GM19438 (cell line): ENCODE measurements at regions not wholly inside any gene's neighbourhood (a gene's known extent, or its start where the extent isn't known, plus 50 kb on each side); places are given as distances from the start of the nearest gene placed in this dataset.
"Not testable (repeated sequence)": the region's sequence is repeated elsewhere in the genome, so short reads cannot be mapped to it uniquely, and the experiment has no call there.

Source experiments
- ATAC-seq: cut with Tn5 transposase; IDR thresholded peaks from one replicate; pipeline ENCODE4 v1.9.1; 2021; ENCODE audit warnings: low read depth; ENCODE audit not compliant: unreplicated experiment

DNA sequence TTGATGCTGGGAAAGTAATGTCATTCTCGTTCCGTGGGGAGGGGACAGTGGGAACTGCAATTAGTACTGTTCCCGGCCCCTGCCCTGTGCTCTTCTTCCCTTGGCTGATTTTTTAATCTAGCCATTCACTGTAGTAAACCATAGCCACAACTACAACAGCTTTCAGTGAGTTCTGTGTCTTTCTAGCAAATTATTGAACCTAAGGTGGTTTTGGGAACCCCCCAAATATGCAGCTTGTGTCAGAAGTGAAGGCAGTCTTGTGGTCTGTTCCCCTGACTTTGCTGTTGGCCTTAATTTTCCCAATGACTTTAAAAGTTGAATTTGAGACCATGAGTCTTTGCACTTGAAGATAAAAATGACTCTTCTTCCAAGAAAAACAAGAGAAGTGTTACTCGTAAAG, 114.3 kb upstream of the ETV6 start:
- no peak for ATAC-seq

DNA sequence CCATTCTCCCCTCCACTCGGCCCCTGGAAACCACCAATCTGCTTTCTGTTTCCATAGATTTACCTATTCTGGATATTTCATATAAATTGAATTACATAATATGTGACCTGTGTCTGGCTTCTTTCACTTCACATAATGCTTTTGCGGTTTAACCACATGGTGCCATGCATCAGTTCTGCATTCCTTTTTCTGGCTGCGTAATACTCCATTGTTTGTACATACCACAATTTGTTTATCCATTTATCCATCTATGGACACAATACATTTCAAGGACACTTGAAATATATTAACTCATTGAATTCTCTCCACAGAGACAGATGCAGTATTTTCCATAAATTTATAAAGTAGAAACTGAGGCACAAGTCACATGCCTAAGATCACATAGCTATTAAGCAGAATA, 110.3 kb upstream of the ETV6 start:
- ATAC-seq = no peak

DNA sequence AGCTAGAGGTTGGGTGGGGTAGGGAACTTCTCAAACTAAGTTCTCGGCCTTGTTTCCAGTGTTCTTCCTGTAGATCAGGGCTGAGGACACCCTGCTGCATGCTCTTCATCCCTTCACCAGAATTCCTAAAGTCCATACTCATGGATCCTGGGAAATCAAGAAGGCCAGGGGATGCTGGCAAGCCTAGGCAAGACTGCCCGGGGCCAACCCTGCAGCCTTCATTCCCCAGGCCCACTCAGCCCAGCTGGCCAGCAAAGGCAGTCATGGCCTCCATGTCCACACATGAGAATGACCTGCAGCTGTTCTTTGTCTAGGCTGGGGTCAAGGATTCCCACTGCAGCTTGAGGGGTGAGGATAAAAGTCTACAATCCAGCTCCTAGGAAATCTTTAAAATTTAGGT, 109.3 kb upstream of the ETV6 start:
- ATAC-seq = no peak

DNA sequence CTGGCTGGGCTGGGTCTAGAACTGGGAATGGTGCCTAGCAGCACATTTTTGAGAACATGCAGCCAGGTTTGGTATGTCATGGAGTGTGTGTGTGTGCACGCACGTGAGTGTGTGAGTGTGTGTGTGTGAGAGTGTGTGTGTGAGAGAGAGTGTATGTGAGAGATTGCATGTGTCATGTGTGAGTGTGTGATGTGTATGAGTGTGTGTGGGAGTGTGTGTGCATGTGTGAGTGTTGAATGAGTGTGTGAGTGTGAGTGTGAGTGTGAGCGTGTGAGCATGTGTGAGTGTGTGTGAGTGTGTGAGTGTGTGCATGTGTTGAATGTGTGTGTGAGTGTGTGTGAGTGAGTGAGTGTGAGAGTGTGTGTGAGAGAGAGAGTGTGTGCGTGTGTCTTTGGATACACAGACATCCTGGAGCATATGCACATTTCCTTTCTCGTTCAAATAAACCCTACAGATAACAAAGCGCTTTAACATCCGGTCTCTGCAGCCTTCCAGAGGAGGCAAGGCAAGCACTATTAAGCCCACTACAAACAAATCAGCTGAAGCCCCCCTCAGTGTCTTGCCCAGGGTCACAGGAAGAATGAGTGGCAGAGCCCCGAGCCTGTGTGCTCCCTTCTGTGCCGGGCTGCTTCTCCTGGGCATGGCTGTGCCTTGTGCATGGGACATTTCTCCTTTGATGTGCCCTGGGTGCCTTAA, 108.7 kb upstream of the ETV6 start:
- no peak for ATAC-seq

DNA sequence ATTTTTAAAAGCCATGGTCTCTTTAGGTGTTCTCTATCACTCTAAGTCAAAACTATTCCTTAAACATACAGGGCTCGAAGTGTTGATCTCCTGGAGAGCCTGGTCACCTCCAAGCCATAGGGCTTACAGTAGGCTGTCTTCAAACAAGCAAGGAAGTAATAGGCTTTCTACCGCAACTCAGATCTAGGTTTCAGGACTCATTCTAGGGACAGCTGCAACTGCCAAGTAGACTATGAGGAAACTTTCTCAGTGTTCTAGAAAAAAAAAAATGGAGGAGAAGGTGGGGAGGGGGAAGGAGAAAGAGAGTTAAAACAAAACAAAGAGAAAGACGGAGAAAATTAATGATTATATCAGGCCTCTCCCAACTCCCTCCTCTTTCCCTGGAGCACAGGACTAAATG, 106.9 kb upstream of the ETV6 start:
- no peak for ATAC-seq

DNA sequence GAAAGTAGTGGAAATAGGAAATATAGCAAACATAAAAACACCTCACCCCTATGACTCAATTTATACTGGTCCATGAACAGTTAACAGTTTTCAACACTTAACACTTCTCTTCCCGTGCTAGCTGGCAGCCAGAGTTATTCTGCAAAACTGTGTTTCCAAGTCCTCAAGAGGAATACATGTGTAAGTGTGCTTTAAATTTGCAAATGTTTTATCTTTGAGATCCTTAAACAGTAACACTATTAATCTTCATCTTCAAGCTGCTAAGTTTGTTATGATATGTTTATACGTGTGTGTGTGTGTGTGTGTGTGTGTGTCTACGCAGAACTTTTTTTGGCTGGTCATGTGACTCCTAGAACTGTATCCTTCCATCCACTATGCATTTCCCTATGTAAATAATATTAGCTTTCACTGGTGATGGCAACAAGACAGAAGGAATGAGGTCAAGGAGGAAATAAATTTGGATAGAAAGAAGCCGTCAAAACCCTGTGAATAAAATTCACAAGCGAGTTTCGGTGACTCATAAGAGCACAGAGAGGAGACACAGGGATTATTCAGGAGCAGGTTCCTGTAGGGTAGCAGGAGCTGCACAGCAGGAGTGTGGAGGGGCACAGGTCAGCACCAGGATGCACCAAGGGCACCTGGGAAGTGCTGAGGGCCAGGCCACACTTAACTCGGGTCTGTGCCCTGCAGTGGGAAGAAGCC, 105.9 kb upstream of the ETV6 start:
- no peak for ATAC-seq

DNA sequence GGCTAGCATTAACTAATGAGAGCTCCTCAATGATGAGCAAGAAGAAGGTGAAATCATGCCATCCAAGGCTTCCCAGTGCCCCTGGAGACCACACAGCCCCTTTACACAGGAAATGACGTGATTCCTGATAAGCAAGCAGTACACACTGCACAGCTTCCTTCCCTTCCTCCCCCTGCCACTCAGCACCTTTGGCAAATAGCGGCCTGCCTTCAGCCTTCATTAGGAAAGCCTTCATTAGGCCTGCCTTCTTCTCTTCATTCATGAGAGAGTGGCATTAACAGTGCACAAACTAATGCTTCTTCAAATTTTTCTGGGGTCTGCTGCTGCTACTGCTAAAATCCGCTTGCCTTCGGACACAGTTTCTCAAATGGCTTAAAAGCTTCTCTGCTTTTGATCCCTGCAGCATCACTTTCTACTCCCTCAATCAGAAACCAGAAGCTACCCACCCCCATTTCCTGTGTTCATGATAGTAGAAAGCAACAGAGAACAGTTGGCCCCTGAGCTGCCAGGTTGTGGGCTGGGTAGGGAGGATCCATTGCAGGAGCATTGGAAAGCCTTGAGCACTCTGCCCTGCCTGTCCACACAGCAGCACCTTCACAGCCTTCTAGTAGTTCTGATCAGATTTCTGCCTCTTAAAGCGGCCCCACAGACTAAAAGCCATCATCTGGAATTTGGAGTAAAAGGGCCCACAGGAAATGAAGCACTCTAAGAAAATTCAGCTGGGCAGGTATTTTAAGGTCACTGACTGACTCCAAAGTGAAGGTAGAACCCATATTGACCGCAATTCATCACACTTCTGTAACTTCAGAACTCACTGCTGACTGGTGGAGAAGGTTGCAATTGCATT, 103.8 kb upstream of the ETV6 start:
- ATAC-seq = peak; percentile 77

DNA sequence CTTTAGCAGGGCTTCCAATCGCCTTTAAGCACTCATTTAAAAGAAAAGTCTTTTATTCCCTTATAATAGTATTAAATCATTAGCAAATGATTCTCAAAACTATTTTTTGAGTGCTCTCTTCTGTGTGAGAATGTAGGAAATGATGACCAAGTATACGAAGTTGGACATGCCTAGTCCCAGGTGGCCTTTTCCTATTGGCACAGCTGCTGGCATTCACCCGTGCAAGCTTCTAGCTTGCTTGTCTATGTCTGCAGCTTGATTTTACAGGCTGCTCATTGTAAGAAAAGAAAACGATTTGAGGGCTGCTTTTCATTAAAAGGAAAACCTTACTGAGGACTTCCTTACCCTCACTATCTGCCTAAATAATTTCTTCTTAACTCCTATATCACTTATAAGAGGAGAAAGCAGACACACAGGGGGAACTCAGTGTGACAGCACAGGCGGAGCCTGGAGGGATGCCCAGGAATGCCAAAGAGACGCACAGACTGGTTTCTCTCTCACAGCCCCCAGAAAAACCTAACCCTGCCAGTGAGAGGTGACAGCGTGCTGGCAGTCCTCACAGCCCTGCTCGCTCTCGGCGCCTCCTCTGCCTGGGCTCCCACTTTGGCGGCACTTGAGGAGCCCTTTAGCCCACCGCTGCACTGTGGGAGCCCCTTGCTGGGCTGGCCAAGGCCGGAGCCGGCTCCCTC, 102.7 kb upstream of the ETV6 start:
- ATAC-seq = not testable (repeated sequence)

DNA sequence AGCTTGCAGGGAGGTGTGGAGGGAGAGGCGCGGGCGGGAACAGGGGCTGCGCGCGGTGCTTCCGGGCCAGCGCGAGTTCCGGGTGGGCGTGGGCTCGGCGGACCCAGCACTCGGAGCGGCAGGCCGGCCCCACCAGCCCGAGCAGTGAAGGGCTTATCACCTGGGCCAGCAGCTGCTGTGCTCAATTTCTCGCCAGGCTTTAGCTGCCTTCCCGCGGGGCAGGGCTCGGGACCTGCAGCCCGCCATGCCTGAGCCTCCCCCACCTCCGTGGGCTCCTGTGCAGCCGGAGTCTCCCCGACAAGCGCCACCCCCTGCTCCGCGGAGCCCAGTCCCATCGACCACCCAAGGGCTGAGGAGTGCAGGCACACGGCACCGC, 102.2 kb upstream of the ETV6 start:
- not testable (repeated sequence) for ATAC-seq

DNA sequence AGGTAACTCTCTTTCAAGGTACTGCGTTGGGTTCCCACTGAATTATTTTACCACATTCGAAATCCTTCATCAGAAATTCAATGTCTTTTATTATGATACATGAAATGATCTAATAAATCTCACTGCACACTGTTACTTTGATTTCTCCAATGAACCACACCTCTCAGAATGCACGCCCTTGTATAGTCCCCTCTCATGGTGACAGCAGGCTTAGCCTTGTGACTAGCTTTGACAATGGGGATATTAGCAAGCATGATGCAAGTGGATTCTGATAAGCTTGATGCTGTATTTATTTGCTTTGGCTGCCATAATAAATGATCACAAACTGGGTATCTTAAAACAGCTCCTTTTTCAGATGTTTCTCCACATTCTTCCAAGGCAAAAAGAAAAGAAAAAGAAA, 100.4 kb upstream of the ETV6 start:
- ATAC-seq = no peak

DNA sequence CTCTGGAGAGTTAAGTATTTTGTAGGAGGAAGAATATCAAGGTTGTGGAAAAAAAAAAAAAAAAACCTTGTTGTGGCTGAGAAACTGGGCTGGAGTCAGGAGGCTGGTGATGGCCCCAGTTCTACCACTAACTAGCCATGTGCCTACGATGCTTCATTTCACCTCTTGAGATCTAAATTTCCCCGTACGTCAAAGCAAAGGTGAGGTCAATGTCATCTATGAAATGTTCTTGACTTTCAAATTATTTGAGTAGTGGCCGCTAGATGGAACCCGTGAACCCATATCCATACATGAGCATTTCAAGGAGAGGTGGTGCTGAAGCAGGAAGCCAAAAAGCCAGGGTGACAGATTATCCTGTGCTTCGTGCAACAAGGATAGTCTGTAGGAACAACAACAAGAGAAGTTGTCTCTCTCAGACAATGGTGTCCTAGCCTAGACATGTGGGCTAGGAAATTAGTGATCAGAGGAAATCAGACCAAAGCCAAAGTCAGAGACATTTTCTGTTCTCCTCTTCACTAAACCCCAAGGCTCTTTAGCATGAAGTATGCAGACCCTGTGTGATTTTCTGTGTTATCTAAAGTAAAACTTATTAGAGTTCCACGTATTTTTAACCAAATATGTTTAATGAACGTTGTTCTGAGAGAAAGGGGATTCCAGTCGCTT, 95.5 kb upstream of the ETV6 start:
- peak; percentile 68 for ATAC-seq

DNA sequence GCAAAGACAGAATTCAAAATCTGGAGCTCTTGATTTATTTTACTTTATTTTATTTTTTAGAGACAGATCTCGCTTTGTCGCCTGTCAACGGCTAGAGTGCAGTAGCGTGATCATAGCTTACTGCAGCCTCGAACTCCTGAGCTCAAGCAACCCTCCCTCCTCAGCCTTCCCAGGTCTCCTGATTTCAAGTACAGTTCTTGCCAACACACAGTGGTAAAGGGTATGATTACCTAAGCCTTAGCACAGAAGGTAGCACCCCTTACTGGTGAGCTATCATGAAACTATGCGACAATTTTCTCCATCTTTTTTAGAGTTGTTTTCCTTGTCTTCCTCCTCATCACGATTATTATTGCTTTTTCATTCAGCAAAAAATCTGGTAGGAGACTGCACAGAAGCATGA, 94.3 kb upstream of the ETV6 start:
- no peak for ATAC-seq

DNA sequence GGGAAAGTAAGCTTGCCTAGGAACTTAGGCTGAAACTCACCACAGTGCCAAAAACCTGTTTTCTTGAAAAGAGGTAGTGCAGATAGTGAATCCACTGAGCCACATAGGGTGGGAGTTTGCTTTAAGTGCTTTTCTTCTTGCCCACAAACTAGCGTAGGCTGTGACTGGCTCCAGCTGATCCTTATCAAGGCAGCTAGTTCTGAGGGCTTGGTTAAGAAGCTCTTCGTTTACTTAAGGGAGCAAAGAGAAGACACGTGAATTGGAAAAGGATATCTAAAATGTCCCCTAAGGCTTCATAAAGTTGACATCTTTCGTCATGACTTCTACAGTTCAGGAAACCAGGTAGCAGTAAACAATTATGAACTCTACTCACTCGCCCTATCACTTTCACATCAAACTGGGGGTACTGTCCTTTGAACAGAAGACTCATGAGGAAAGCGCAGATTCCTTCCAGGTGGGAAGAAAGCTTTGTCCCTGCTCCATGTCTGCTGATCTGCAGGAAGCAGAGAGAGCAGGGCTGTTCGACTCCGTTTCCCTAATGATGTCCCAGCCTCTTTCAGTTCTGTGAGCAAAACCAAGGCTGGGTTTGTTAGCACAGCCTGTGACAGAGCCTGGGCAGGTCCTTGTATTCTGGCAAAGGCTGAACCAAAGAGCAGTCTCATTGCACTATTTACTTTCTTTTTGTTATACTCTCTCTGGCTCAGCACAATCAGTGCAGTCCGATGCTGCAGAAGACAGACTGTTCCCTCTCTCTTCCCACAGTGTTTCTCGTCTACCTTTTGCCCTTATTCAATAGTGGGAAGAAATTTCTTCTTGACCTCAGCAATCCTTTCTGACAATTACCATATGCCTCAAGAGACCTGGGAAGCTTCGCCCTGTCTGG, 93.5 kb upstream of the ETV6 start:
- ATAC-seq = no peak

DNA sequence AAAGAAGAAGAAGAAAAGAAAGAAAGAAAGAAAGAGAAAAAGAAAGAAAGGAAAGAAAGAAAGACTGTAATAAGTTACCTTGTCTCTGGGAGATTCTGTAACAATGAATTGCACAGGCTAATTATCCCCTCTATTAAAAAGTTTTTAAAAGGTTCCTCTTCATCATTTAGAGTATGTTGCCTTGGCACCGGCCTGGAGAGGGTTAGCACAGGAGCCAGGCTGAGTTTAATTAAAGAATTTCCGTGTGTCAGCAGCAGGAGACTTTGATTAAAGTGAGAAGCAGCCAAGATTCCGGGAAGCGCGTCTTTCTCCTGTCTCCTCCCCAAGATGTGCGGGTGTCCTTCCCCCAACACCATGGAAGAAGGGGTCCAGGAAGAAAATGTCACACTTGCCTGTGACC, 92.8 kb upstream of the ETV6 start:
- no peak for ATAC-seq

DNA sequence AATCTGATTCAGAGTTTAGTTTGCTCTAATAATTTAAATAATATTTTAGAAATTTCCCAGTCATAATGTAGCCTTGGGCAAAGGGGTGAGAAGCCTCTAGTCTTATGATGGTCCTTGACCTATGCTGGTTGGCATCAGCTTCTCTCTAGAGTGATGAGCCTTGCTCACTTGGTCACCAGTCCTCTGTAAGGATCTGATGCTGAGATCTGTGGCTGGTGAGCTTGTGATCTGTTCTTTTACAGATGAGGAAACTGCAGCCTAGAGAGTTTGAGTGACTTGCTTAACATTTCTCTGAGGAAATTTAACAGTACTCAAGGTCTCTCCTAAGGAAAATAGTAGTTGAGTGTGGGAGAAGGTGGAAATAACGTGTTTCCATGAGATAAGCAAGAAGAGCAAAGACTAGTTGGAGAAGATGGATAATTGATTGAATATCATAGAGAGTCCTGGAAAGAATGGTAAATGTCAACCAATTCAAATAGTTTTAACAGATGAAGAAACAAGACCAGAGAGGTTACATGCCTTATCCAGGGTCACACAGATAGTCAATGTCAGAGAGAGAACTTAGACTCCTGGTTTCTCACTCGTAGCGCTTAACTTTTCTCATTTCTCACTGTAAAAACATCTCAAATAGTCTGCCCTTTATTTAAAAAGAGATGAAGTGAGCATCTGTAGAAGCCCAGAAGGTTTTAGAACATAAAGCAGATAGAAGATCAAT, 89.7 kb upstream of the ETV6 start:
- ATAC-seq = no peak

DNA sequence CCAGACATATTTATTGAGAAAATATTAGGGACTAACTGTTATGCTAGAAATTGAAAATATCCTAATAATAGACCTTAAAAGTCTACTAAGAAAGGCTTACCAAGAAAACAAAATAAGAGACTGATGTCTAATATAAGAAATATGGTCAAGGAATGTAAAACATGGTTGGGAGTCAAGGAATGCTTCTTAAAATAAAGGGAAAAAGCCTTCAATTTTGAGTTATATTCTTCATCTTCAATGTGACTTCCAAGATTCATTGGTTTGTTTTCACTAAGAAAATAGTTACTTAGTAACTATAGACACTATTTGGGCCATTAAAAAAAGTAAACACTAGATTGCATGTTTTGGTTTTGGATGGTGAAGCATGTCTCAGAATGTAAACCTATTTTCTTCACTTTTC, 88.1 kb upstream of the ETV6 start:
- ATAC-seq = no peak

DNA sequence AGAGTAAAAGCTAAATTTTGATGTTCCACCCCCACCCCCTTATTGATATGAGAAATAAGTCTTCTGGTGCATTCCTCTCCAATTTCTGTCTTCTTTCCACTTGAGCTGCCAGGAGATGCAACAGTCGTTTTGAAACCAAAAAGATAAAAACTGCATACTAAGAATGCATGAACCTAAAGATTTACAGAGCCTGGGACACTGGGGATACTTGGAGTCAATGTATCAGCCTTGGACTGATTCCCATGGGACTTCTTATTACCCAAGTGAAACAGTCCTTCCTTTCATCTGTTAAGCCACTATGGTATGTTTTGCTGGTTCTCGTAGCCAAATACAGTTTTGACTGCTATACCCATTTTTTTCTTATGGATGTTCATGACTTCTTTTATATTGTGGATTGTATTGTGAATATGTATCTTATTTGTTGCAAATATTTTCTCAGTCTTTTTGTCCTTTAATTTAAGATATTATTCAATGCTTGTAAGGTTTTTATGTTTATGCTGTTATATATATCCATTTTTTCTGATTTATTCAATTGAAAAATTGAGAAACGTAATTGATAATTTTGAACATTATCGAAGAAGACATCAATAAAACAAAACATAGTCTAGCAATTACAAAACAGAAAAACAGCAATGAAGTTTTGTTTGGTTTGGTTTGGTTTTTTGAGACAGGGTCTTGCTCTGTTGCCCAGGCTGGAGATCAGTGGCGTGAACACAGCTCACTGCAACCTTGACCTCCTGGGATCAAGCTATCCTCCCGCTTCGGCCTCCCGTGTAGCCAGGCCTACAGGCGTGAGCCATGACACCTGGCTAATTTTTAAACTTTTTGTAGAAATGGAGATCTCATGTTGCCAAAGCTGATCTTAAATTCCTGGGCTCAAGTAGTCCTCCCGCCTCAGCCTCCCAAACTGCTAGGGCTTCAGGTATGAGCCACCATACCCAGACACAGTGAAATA, 85.4 kb upstream of the ETV6 start:
- ATAC-seq = no peak
